ENCODE measurements at regions not wholly inside any gene's neighbourhood (a gene's known extent, or its start where the extent isn't known, plus 50 kb on each side); places are given as distances from the start of the nearest gene placed in this dataset.

DNA sequence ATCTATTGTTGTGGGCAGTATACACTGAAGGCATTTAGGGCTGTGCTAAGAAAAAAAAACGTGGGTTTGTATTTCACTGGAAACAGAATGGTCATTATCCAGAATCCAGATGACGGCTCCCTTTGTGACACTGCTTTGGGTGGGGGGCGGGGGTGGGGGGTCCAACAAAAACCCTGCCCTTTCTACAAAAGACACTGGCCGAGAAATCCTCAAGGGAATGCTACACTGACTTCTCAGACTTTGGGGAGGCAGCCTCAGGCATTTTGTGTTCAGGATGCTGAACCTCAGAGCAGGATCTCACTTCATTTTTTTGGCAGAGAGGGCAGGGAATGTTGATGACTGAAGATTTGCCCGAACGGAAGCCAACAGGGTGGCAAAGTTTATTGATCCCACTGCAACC, 417.1 kb downstream of the HRH4 start:
- in situ Hi-C loops (cut with HindIII; ENCODE audit: low pct_unique_long_range_greater_than_20kb, low sequenced_read_pairs) = no loop called here
- DNase-seq (ENCODE audit: low read depth) = no peak

DNA sequence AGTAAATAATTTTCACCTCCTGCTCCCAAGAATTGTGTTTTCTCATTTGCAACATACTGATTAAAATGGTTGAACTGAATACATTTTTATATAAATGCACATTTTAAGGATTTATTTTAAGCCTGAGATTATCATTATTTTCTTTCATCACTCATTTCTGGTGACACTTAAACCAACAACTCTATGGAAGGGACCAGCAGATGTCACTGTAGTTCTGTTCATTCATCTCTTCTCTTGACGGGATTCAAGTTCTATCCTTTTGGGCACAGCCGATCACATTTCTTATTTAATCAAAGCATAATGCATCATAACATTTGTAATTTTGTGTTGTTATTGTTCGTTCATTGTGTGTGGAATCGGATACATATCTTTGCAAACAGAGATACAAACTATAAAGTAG, 417.9 kb downstream of the HRH4 start:
- no peak for DNase-seq (ENCODE audit: low read depth)
- in situ Hi-C loops (cut with HindIII; ENCODE audit: low pct_unique_long_range_greater_than_20kb, low sequenced_read_pairs) = no loop called here

DNA sequence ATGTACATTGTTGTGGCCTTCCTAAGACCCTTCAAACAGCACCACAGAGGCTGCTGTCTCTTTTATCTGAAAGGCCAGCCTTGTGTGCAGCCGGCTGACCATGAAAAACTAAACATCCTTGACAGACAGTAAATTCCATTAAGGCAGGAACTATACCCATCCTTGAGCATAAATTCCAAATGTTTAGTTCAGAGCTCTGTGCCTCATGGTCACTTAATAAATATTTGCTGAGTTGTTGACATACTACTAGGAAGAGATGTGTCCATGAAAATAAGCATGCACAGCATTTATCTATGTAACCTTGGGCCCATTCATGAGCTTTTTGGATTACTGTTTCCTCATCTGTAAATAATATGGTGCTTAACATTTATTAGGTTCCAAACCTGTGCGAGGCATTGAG, 424.8 kb downstream of the HRH4 start:
- DNase-seq (ENCODE audit: low read depth) = no peak
- in situ Hi-C loops (cut with HindIII; ENCODE audit: low pct_unique_long_range_greater_than_20kb, low sequenced_read_pairs) = no loop called here

- in situ Hi-C loops (cut with HindIII; ENCODE audit: low pct_unique_long_range_greater_than_20kb, low sequenced_read_pairs) = no loop called here
- no peak for DNase-seq (ENCODE audit: low read depth)
Observed at GRCh38 chr18:24894880-24895279, 434.4 kb downstream of the HRH4 start.

GRCh38 chr18:24897461-24897860, 437.0 kb downstream of the HRH4 start:
- in situ Hi-C loops (cut with HindIII; ENCODE audit: low pct_unique_long_range_greater_than_20kb, low sequenced_read_pairs) = no loop called here
- no peak for DNase-seq (ENCODE audit: low read depth)

DNA sequence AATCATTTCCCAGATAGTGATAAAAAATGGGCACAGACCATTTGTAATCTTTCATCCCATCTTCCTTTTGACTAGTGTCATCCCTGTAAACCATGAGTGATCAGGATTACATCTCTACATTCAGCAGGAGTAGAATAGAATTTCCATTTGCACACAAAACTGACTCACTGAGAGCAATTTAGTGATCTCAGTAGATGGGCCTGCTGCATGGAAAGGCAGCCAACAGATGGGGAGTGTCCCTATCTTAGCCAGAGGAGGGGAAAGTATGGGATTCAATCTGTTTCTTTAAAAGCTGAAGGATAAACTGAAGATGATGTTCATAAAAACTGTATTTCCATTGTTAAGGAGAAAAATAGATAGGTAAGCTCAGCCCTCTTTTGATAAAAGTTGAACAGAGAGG, 441.7 kb downstream of the ZNF521 start:
- DNase-seq (ENCODE audit: low read depth) = no peak
- in situ Hi-C loops (cut with HindIII; ENCODE audit: low pct_unique_long_range_greater_than_20kb, low sequenced_read_pairs) = no loop called here

- in situ Hi-C loops (cut with HindIII; ENCODE audit: low pct_unique_long_range_greater_than_20kb, low sequenced_read_pairs) = no loop called here
Observed at GRCh38 chr18:24913507-24914170, 438.3 kb downstream of the ZNF521 start.

GRCh38 chr18:24914171-24914525, 437.8 kb downstream of the ZNF521 start:
- in situ Hi-C loops (cut with HindIII; ENCODE audit: low pct_unique_long_range_greater_than_20kb, low sequenced_read_pairs) = no loop called here
- DNase-seq (ENCODE audit: low read depth) = no peak

More at GRCh38 chr18:24913507-24914170, 438.3 kb downstream of the ZNF521 start:
- DNase-seq (ENCODE audit: low read depth) = no peak

GRCh38 chr18:24914685-24915084, 437.3 kb downstream of the ZNF521 start:
- in situ Hi-C loops (cut with HindIII; ENCODE audit: low pct_unique_long_range_greater_than_20kb, low sequenced_read_pairs) = no loop called here
- DNase-seq (ENCODE audit: low read depth) = no peak

- in situ Hi-C loops (cut with HindIII; ENCODE audit: low pct_unique_long_range_greater_than_20kb, low sequenced_read_pairs) = no loop called here
- no peak for DNase-seq (ENCODE audit: low read depth)
Observed at GRCh38 chr18:24915547-24915946, 436.4 kb downstream of the ZNF521 start.

- in situ Hi-C loops (cut with HindIII; ENCODE audit: low pct_unique_long_range_greater_than_20kb, low sequenced_read_pairs) = no loop called here
- no peak for DNase-seq (ENCODE audit: low read depth)
Observed at GRCh38 chr18:24917767-24918166, 434.2 kb downstream of the ZNF521 start.

- in situ Hi-C loops (cut with HindIII; ENCODE audit: low pct_unique_long_range_greater_than_20kb, low sequenced_read_pairs) = no loop called here
- no peak for DNase-seq (ENCODE audit: low read depth)
Observed at GRCh38 chr18:24918257-24918656, 433.7 kb downstream of the ZNF521 start.

DNA sequence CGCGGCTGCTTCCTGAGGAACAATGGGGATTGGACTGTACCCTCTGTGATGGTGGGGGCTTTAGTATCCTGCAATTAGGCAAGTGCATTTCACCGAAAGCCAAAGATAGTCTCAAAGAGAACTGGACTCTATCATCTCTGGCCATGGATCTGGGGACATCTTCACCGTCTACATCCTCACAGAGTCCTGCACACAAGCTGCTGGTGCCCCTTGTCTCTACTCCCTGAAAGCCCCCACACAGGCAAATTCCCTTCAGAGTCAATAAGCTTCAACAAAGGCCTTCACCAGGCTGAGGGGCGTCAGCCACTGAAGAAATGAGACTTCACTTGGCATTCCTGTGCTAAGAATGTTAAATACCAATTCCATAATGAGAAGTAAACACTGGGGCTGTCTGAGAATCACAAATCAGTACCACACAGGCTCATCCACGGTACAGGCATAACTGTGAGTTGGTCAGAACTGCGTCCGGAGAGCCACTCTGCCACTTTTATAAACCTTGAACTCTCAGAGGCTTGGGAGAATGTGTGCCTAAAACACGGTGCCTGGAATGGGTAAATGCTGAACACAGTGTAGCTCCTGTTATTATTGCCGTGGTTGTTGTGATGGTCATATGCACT, 432.7 kb downstream of the ZNF521 start:
- in situ Hi-C loops (cut with HindIII; ENCODE audit: low pct_unique_long_range_greater_than_20kb, low sequenced_read_pairs) = no loop called here

DNA sequence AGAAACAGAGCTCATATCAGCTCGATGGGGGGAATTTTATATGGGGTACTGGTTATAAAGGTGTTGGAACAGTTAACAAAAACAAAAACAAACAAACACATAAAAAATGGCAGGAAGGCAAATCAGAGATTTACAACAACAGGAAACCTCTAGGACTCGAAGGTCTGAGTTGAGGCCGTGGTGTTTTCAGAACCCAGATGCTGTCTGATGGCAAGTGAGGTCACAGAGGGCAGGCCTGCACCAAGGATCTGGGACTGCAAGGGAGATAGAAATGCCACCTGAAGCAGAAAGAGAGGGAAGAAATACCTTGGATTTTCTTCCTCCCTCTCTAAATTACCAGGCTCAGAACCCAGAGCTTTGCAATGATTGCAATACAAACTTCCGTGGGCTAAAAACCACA, 429.5 kb downstream of the ZNF521 start:
- DNase-seq (ENCODE audit: low read depth) = no peak
- in situ Hi-C loops (cut with HindIII; ENCODE audit: low pct_unique_long_range_greater_than_20kb, low sequenced_read_pairs) = no loop called here

More for the DNA sequence above, 432.7 kb downstream of the ZNF521 start:
- no peak for DNase-seq (ENCODE audit: low read depth)

DNA sequence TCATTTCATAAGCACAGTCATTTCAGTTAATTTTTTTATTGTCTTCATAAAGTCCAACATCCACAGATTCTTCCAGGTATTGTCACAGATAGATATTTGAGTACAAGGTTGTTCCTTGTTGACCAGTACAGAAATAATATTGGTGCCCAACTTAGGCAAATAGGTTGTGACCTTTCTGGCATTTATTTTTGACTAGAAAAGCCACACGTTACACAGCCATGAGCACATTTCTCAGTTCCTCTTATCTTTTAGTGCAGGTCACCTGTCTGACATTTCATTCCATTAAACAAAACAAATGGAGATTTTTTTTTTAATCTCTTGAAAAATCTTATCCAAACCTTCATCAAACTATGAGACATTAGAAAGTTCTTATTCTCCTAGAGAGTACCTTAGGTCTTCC, 428.8 kb downstream of the ZNF521 start:
- no peak for DNase-seq (ENCODE audit: low read depth)
- in situ Hi-C loops (cut with HindIII; ENCODE audit: low pct_unique_long_range_greater_than_20kb, low sequenced_read_pairs) = no loop called here

GRCh38 chr18:24924066-24924716, 427.8 kb downstream of the ZNF521 start:
- in situ Hi-C loops (cut with HindIII; ENCODE audit: low pct_unique_long_range_greater_than_20kb, low sequenced_read_pairs) = no loop called here

GRCh38 chr18:24926649-24927048, 425.3 kb downstream of the ZNF521 start:
- DNase-seq (ENCODE audit: low read depth) = no peak
- in situ Hi-C loops (cut with HindIII; ENCODE audit: low pct_unique_long_range_greater_than_20kb, low sequenced_read_pairs) = no loop called here

More at GRCh38 chr18:24924066-24924716, 427.8 kb downstream of the ZNF521 start:
- no peak for DNase-seq (ENCODE audit: low read depth)

DNA sequence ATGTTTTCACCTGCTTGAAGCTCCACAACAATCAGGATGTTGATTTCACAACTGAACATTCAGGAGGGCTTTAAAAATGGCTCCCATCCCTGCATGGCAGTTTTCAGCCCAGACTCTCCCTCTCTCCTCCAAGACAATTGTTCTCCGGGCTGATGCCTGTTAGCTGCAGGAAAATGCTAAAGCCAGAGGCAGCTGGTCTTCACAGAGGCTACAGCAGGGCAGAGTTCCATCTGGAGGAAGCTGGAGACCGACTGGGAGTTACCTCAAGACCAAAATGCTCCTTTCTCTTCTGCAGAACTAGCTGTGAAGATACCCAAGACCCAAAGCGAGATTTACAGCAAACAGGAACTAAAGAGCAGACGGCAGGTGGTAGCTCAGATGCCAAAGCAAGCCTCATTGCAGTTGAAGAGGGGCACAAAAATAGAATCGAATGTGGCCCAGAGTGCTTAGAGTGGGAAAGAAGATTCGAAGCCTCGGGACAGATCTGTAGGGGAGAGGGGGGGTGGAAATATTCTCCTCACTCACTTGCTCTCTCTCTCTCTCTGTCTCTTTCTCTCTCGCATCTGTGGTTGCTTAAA, 423.6 kb downstream of the ZNF521 start:
- in situ Hi-C loops (cut with HindIII; ENCODE audit: low pct_unique_long_range_greater_than_20kb, low sequenced_read_pairs) = no loop called here
- DNase-seq (ENCODE audit: low read depth) = no peak

DNA sequence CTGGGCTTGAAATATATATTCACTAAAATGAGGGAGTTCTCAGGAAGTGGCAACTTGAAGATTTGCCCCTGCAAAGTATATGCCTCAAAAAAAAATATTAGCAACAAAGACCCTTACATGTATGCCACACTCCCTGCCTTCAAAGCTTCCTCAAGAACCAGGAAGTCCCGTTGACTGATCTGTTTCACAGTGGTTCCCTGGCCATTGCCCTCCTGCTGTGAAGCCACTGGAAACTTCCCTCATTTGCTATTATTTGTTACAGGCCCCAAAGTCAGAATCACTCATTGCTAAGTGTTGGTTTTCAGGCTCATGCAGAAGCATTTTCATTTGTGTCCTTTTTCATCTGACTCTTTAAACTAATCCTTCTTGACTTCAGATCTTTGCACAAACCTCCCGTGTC, 421.5 kb downstream of the ZNF521 start:
- DNase-seq (ENCODE audit: low read depth) = no peak
- in situ Hi-C loops (cut with HindIII; ENCODE audit: low pct_unique_long_range_greater_than_20kb, low sequenced_read_pairs) = no loop called here
